ENCODE measurements at regions not wholly inside any gene's neighbourhood (a gene's known extent, or its start where the extent isn't known, plus 50 kb on each side); places are given as distances from the start of the nearest gene placed in this dataset.
"Not testable (repeated sequence)": the region's sequence is repeated elsewhere in the genome, so short reads cannot be mapped to it uniquely, and the experiment has no call there.

DNA sequence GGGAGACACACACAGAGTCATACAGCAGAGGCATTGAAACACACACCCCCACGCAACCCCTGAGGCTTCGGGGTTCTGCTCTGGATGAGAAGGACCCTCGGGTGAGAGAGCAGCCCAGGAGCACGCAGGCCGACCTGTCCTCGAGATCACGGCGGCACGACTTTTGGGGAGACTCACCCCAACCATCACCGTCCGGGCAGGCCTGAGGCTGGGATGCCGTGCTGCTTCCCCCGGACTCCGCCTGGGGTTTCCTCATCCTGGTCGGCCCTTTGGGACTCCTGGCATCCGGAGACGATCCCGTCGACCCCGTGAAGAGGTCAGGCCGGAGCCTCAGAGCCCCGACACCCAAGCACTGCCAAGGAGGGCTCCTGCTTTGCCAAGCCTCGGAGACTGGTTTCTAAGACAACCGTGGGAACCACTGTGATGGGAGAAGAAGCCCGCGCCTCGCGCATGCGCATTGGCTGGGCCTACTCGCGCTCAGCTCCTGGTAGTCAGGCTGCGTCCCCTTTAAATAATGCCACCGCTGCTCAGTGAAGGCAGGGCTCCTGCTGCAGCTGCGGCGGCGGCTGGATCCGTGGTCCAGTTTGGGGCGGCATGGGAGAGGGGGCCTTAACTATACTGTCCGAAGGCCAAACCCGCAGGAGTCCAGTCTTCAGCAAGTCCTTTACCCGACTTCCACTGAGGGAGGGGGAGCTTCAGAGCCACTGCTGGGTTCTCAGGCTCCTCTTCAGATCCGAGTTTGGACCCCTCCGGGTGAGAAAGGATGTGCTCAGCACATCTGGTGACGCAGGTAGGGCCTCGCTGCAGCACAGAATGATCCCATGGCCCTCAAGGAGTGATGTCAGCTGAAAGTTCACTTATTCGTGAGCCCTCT, 171.4 kb upstream of the ZNF337 start:
- TF ChIP-seq POLR2A (IDR thresholded peaks at IDR 0.05): no peak
- TF ChIP-seq, protein P1, sequence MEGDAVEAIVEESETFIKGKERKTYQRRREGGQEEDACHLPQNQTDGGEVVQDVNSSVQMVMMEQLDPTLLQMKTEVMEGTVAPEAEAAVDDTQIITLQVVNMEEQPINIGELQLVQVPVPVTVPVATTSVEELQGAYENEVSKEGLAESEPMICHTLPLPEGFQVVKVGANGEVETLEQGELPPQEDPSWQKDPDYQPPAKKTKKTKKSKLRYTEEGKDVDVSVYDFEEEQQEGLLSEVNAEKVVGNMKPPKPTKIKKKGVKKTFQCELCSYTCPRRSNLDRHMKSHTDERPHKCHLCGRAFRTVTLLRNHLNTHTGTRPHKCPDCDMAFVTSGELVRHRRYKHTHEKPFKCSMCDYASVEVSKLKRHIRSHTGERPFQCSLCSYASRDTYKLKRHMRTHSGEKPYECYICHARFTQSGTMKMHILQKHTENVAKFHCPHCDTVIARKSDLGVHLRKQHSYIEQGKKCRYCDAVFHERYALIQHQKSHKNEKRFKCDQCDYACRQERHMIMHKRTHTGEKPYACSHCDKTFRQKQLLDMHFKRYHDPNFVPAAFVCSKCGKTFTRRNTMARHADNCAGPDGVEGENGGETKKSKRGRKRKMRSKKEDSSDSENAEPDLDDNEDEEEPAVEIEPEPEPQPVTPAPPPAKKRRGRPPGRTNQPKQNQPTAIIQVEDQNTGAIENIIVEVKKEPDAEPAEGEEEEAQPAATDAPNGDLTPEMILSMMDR (IDR thresholded peaks at IDR 0.05): no peak
- Histone ChIP-seq H3K9me3 (peaks cover 0 to 5% (median 0%) of the 10 kb centered on the region in 4 donors), H3K4me1 (peaks cover 0 to 30% (median 0%) of the 10 kb centered on the region in 4 donors), H3K27ac (no peak overlapping the region), H3K4me3 (peak overlapping the region; percentile 9 to 46 (median 31)), H3K36me3 (no peaks in the 10 kb centered on the region), H3K27me3 (no peaks in the 10 kb centered on the region)
- peak in 2 of 3 donors; percentile 27 to 72 for DNase-seq

DNA sequence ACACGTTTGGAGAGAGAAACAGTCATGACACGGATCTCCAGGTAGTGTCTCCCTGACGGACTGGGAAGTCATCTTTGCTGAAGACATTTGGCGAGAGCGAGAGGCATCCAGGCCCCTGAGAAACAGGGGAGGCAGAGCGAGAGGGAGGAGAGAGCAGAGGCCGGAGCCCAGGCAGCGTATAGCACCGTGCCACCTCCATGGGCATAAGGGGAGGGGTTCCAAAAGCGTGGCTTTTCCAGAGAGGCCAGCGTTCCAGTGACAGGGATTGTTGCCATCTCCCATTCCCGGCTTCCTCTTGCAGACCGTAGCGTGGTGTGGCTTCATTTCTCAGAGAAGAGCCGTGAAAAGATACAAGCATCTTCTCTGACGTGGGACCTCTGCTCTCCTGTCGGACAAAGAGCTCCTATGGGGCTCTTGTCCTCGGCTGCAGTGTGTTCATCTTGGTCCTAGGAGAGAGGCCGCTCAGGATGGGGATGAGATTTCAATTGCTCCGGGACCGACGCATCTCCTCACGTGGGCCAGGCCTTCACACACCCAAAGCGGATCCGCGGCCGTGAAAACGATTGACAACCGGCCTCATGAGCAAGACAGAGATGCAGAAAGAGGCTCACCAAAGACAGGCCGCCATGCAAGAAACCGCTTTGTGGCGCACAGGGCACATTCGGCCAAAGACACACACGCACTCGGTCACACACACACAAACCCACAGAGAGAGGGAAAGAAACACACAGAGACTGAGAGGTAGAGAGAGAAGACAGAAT, 170.5 kb upstream of the ZNF337 start:
- peaks cover 0 to 37% (median 1%) of the 10 kb centered on the region in 4 donors for H3K4me1 ChIP-seq
- not testable (repeated sequence) for H3K4me3 ChIP-seq, H3K27ac ChIP-seq, H3K9me3 ChIP-seq, DNase-seq, H3K27me3 ChIP-seq, H3K36me3 ChIP-seq

DNA sequence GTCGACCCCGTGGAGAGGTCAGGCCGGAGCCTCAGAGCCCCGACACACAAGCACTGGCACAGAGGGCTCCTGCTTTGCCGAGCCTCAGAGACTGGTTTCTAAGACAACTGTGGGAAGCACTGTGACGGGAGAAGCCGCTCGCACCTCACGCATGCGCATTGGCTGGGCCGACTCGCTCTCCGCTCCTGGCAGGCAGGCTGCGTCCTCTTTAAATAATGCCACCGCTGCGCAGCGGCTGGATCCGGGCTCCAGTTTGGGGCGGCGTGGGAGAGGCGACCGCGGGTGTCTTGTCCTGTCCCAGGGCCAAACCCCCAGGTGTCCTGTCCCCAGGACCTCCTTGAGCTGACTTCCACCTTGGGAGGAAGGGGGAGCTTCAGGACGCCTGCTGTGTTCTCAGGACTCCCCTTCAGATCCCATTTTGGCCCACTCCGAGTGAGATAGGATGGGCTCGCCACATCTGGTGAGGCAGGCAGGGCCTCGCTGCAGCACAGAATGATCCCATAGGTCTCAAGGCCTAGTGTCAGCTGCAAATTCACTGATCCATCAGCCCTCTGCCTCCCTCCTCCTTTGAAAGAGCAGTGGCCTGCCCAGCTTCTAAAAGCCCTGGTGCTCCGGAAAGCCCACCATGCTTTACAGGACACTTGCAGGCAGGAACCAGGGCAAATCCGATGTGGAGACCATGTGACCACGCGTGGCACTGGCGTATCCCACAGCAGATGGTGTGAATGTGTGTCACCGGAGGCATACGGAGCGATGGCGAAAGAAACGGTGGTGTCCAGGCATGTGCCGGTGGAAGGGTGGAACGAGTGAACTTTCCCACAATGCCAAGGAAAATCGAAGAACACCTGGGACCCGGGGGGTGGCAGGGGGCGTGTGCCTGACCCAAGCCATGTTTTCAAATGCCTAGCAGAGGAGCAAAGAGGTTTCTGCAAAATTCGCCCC, 169.3 kb upstream of the ZNF337 start:
- H3K36me3 ChIP-seq: no peaks in the 10 kb centered on the region
- no peak overlapping the region for H3K27ac ChIP-seq
- TF ChIP-seq POLR2A (IDR thresholded peaks at IDR 0.05): no peak
- TF ChIP-seq, protein P1 (IDR thresholded peaks at IDR 0.05): no peak
- no peaks in the 10 kb centered on the region for H3K27me3 ChIP-seq
- H3K4me3 ChIP-seq: peak overlapping the region in 3 of 4 donors; percentile 6 to 47 (median 36)
- peaks cover 0 to 48% (median 3%) of the 10 kb centered on the region in 4 donors for H3K4me1 ChIP-seq
- DNase-seq: peak in 2 of 3 donors; percentile 72 to 79
- H3K9me3 ChIP-seq: peaks cover 0 to 5% (median 0%) of the 10 kb centered on the region in 4 donors

DNA sequence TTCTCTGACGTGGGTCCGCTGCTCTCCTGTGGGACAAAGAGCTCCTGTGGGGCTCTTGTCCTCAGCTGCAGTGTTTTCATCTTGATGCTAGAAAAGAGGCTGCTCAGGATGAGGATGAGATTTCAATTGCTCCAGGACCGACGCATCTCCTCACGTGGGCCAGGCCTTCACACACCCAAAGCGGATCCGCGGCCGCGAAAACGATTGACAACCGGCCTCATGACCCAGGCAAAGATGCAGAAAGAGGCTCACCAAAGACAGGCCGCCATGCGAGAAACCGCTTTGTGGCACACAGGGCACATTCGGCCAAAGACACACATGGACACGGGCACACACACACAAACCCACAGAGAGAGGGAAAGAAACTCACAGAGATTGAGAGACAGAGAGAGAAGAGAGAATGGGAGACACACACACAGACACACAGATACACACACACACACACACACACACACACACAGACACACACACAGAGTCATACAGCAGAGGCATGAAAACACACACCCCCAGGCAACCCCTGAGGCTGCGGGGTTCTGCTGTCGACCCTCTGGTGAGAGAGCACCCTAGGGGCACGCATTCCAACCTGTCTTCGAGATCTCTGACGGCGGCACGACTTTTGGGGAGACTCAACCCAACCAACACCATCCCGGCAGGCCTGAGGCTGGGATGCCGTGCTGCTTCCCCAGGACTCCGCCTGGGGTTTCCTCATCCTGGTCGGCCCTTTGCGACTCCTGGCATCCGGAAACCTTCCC, 168.5 kb upstream of the ZNF337 start:
- Histone ChIP-seq H3K4me1 (peaks cover 0 to 51% (median 3%) of the 10 kb centered on the region in 4 donors), H3K4me3 (peak overlapping the region in 3 of 4 donors; percentile 6 to 47 (median 36))
- not testable (repeated sequence) for DNase-seq, H3K27ac ChIP-seq, H3K9me3 ChIP-seq, H3K27me3 ChIP-seq, H3K36me3 ChIP-seq

DNA sequence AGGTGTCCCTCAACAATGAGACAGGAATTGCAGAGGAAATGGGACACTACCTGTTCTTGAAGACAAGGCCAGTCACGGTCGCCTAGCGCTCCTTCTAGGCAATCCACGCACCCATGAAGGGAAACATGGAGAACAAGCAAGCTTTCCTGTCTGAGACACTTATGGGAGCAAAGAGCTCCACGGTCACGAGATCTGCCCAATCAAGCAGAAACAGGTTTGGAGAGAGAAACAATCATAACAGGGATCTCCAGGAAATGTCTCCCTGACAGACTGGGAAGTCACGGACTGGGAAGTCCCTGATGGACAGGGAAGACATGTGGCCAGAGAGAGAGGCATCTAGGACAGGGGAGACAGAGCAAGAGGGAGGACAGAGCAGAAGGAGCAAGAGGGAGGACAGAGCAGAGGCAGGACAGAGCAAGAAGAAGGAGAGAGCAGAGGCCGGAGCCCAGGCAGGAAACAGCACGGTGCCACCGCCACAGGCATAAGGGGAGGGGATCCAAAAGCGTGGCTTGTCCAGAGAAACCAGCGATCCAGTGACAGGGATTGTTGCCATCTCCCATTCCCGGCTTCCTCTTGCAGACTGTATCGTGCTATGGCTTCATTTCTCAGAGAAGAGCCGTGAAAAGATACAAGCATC, 167.8 kb upstream of the ZNF337 start:
- H3K4me3 ChIP-seq: no peak overlapping the region
- DNase-seq: no peak
- peaks cover 0 to 58% (median 6%) of the 10 kb centered on the region in 4 donors for H3K4me1 ChIP-seq
- no peak overlapping the region for H3K27ac ChIP-seq
- peaks cover 0 to 4% of the 10 kb centered on the region in 2 donors for H3K27me3 ChIP-seq
- H3K36me3 ChIP-seq: no peaks in the 10 kb centered on the region
- peaks cover 0 to 5% (median 0%) of the 10 kb centered on the region in 4 donors for H3K9me3 ChIP-seq
- TF ChIP-seq, protein P1 (IDR thresholded peaks at IDR 0.05): no peak
- TF ChIP-seq POLR2A (IDR thresholded peaks at IDR 0.05): no peak

All from Peyer's patch (tissue), 4 donors.